SU-DHL-6 (cell line): ENCODE measurements at regions not wholly inside any gene's neighbourhood (a gene's known extent, or its start where the extent isn't known, plus 50 kb on each side); places are given as distances from the start of the nearest gene placed in this dataset.

Source experiments
- EZH2phosphoT487 ChIP-seq: fragments of 200-600 bp; sonication (generic), shearing (Covaris generic); conservative IDR thresholded peaks from 2 replicates; pipeline ENCODE4 v1.6.1; 2018; ENCODE audit warnings: mild to moderate bottlenecking, antibody characterized with exemption, low read length, moderate library complexity, mixed read lengths
- TF ChIP-seq, protein P1 (sequence below): fragments of 200-600 bp; sonication (generic); IDR thresholded peaks from one replicate; pipeline ENCODE4 v1.5.1; 2017; ENCODE audit warnings: antibody characterized with exemption, mild to moderate bottlenecking, low read length, moderate library complexity; ENCODE audit not compliant: insufficient read depth, poor library complexity, severe bottlenecking

DNA sequence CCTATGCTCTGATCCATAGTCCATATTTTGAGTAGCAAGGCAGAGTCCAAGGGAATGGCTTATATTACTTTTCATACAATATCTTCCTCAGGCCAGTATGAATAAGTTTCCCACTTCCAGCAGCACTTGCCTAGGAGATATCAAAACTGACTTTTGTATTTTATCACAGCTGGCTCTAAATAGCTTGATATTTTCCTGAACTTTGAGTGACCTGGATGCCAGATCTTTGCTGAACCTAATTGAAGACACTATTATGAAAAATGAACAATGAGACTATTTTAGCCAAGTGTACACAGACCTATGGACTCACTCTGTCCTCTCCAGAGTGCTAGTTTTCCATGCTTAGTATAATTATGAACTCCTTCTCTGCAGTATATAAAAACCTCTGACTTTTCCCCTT is 475.6 kb upstream of the PTGER4 start:
- TF ChIP-seq, protein P1, sequence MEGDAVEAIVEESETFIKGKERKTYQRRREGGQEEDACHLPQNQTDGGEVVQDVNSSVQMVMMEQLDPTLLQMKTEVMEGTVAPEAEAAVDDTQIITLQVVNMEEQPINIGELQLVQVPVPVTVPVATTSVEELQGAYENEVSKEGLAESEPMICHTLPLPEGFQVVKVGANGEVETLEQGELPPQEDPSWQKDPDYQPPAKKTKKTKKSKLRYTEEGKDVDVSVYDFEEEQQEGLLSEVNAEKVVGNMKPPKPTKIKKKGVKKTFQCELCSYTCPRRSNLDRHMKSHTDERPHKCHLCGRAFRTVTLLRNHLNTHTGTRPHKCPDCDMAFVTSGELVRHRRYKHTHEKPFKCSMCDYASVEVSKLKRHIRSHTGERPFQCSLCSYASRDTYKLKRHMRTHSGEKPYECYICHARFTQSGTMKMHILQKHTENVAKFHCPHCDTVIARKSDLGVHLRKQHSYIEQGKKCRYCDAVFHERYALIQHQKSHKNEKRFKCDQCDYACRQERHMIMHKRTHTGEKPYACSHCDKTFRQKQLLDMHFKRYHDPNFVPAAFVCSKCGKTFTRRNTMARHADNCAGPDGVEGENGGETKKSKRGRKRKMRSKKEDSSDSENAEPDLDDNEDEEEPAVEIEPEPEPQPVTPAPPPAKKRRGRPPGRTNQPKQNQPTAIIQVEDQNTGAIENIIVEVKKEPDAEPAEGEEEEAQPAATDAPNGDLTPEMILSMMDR = no peak
- no peak for TF ChIP-seq EZH2phosphoT487
